Stimulated activated CD8-positive, alpha-beta memory T cell treated with anti-CD3 and anti-CD28 coated beads, Interleukin-4, amount 100 ng/mL, for 1 hour (primary cell): ENCODE measurements at regions not wholly inside any gene's neighbourhood (a gene's known extent, or its start where the extent isn't known, plus 50 kb on each side); places are given as distances from the start of the nearest gene placed in this dataset.

Experiments
- DNase-seq, 2 donors: peaks; one replicate each; pipeline ENCODE4 v3.0.0-alpha.2; 2020; ENCODE audit warnings: low read depth in 2 of 2, low spot score in 1 of 2

- no peak for DNase-seq
These were observed 373.5 kb upstream of the MYT1L start for GRCh38 chr2:2704428-2705090.

- DNase-seq = no peak
These were observed 372.8 kb upstream of the MYT1L start for GRCh38 chr2:2703762-2704427.

- no peak for DNase-seq
These were observed 372.1 kb upstream of the MYT1L start for GRCh38 chr2:2703172-2703571.

- DNase-seq = no peak
These were observed 371.3 kb upstream of the MYT1L start for GRCh38 chr2:2702385-2702784.

- DNase-seq = no peak
These were observed 370.7 kb upstream of the MYT1L start for GRCh38 chr2:2701813-2702212.

GRCh38 chr2:2701176-2701781, 370.2 kb upstream of the MYT1L start:
- DNase-seq = no peak

- DNase-seq = no peak
These were observed 368.0 kb upstream of the MYT1L start for GRCh38 chr2:2699121-2699505.

- no peak for DNase-seq
These were observed 367.4 kb upstream of the MYT1L start for GRCh38 chr2:2698182-2699120.

GRCh38 chr2:2696733-2697455, 365.8 kb upstream of the MYT1L start:
- no peak for DNase-seq

GRCh38 chr2:2696325-2696724, 365.2 kb upstream of the MYT1L start:
- DNase-seq = no peak

GRCh38 chr2:2694746-2695145, 363.7 kb upstream of the MYT1L start:
- DNase-seq = no peak

- no peak for DNase-seq
These were observed 361.7 kb upstream of the MYT1L start for GRCh38 chr2:2692599-2693389.

GRCh38 chr2:2691419-2691818, 360.3 kb upstream of the MYT1L start:
- no peak for DNase-seq

- no peak for DNase-seq
These were observed 359.9 kb upstream of the MYT1L start for GRCh38 chr2:2690985-2691384.

- no peak for DNase-seq
These were observed 358.2 kb upstream of the MYT1L start for GRCh38 chr2:2689306-2689705.

GRCh38 chr2:2688254-2688653, 357.2 kb upstream of the MYT1L start:
- no peak for DNase-seq

GRCh38 chr2:2687745-2688144, 356.7 kb upstream of the MYT1L start:
- DNase-seq = no peak

GRCh38 chr2:2686222-2686621, 355.1 kb upstream of the MYT1L start:
- DNase-seq = no peak

- no peak for DNase-seq
These were observed 352.6 kb upstream of the MYT1L start for GRCh38 chr2:2683606-2684224.
